ENCODE measurements at regions not wholly inside any gene's neighbourhood (a gene's known extent, or its start where the extent isn't known, plus 50 kb on each side); places are given as distances from the start of the nearest gene placed in this dataset.

DNA sequence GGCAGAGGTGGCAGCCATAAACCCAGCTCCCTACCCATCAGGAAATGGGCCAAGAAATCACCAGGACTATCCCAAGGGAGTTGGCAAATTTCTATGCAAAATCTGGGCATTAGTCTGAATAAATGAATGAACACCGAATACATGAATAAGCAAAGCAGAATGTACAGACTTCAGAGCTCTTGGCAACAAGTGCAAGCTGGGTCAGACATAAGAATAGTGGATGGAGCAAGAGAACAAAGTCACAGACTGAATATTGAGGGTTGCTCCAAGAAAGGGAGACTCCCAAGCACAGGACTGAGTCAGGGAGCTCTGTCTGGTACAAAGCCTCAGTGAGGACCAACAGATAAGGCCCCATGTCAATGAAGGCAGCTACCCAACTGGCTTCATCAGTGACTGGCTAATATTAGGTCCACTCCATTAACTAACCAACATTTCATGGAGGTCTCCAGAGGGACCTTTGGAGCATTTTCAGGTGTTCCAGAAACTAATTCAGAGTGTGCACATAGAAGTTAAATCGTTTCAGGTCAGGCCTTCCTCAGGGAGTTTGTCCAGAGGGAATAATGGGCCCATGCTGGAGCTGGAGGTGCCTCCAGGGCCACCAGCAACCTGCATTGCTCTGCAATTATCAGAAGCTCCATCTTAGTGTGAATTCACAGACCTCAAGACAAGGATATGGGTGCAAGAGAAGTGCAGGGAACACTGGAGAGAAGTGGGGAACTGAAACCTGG lies 191.5 kb upstream of the RALGAPA2 start:
- POLR2A ChIA-PET: no interaction called here
- no peak for TF ChIP-seq SPI1 (IDR thresholded peaks at IDR 0.05; ENCODE audit: borderline replicate concordance, low read depth, low read length)
- TF ChIP-seq PHF8 (IDR thresholded peaks at IDR 0.05; ENCODE audit: borderline replicate concordance, low read length): no peak
- TF ChIP-seq, protein P1, sequence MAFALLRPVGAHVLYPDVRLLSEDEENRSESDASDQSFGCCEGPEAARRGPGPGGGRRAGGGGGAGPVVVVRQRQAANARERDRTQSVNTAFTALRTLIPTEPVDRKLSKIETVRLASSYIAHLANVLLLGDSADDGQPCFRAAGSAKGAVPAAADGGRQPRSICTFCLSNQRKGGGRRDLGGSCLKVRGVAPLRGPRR (CRISPR knock-in tag; IDR thresholded peaks at IDR 0.05): no peak
- TF ChIP-seq PTTG1 (tag; IDR thresholded peaks at IDR 0.05; ENCODE audit: low read depth): no peak
- TF ChIP-seq ZNF12 (CRISPR knock-in tag; IDR thresholded peaks at IDR 0.05): no peak
- TF ChIP-seq TFAM (CRISPR knock-in tag; conservative IDR thresholded peaks at IDR 0.05): no peak
- TF ChIP-seq WHSC1 (IDR thresholded peaks at IDR 0.05; ENCODE audit: low read length): no peak
- no peak for TF ChIP-seq MTA2 (IDR thresholded peaks at IDR 0.05; ENCODE audit: low read depth)
- no peak for TF ChIP-seq FOXK1 (CRISPR knock-in tag; IDR thresholded peaks at IDR 0.05; ENCODE audit: borderline replicate concordance)
- TF ChIP-seq KDM1A (IDR thresholded peaks at IDR 0.05): no peak
- no TSS peak for BruUV-seq (replicated peaks)

More for the DNA sequence above, 191.5 kb upstream of the RALGAPA2 start:
- no peak for FAIRE-seq
- Histone ChIP-seq H2AFZ (ENCODE audit: low read depth, low read length) (no peak overlapping the region), H3K36me3 (ENCODE audit: control insufficient read depth, insufficient read depth, low read length) (no peaks in the 10 kb centered on the region), H3K4me3 (no peak overlapping the region), H3K4me1 (replicated peaks in 1 of 2; ENCODE audit: control insufficient read depth in 2 of 2, insufficient read depth in 2 of 2, low read length in 2 of 2) (no peaks in the 10 kb centered on the region), H3K27ac (ENCODE audit: extremely low read depth, low read depth, low read length) (no peak overlapping the region), H3K9ac (ENCODE audit: insufficient read depth in 1 of 2, low read depth in 2 of 2, low read length in 2 of 2) (no peak overlapping the region), H4K20me1 (replicated peaks; ENCODE audit: control insufficient read depth, insufficient read depth, low read length) (no peaks in the 10 kb centered on the region), H3K79me2 (ENCODE audit: control insufficient read depth, insufficient read depth, low read length) (no peaks in the 10 kb centered on the region), H3K9me1 (ENCODE audit: control insufficient read depth, insufficient read depth, low read length) (no peaks in the 10 kb centered on the region), H3K4me2 (ENCODE audit: insufficient read depth, low read length) (no peak overlapping the region), H3K9me3 (replicated peaks; ENCODE audit: control insufficient read depth, insufficient read depth, low read depth, low read length) (no peaks in the 10 kb centered on the region), H3K27me3 (ENCODE audit: control insufficient read depth in 2 of 2, insufficient read depth in 2 of 2, low read length in 2 of 2) (no peaks in the 10 kb centered on the region)
- no peak for ATAC-seq
- intact Hi-C loops (cut with micrococcal nuclease) (no loop called here), in situ Hi-C loops (cut with MboI) (no loop called here)
- no peak for DNase-seq (ENCODE audit: extremely low read depth in 1 of 4, low spot score in 3 of 4)
- 0% methylated on average over 2 of the region's 2 CpGs for WGBS (ENCODE audit: insufficient coverage, low coverage, missing lambda C conversion rate)
- CTCF ChIA-PET (ENCODE audit: low intra/inter-chr PET ratio): no interaction called here

Measured in K562 (cell line).